Gastrocnemius medialis (tissue), 4 donors: ENCODE measurements at regions not wholly inside any gene's neighbourhood (a gene's known extent, or its start where the extent isn't known, plus 50 kb on each side); places are given as distances from the start of the nearest gene placed in this dataset.
A peak's percentile ranks its signal among the peaks of the same experiment; 100 is the strongest.

Experiments
- ATAC-seq, 2 donors: fragments of 150-250 bp; one replicate each; pipeline ENCODE4 v1.9.1; 2016
- DNase-seq, 2 donors: peaks; one replicate each; pipeline ENCODE4 v3.0.0-alpha.2; 2019
- H3K27ac ChIP-seq, 4 donors: fragments of 200-600 bp; sonication (generic); 1 replicate in 1 of 4; 2 replicates in 3 of 4; pipeline ENCODE4 v1.5.1; 2016 to 2018; ENCODE audit warnings: mild to moderate bottlenecking in 2 of 4, moderate library complexity in 1 of 4
- H3K27me3 ChIP-seq, 3 donors: fragments of 200-600 bp; sonication (generic) in 2 of 3; 1 replicate in 1 of 3; 2 replicates in 2 of 3; pipeline versions ENCODE4 v1.5.1 to v1.6.0; 2016 to 2019; ENCODE audit warnings: mild to moderate bottlenecking in 1 of 3, moderate library complexity in 1 of 3
- H3K36me3 ChIP-seq, 2 donors: fragments of 200-600 bp; sonication (generic) in 1 of 2; one replicate each; pipeline ENCODE4 v1.5.1; 2017 to 2018
- H3K4me1 ChIP-seq, 2 donors: fragments of 200-600 bp; sonication (generic) in 1 of 2; one replicate each; pipeline ENCODE4 v1.5.1; 2016 to 2017; ENCODE audit warnings: mild to moderate bottlenecking in 2 of 2
- H3K4me3 ChIP-seq, 4 donors: fragments of 200-600 bp; sonication (generic) in 3 of 4; 1 replicate in 1 of 4; 2 replicates in 3 of 4; pipeline ENCODE4 v1.5.1; 2016 to 2019; ENCODE audit warnings: mild to moderate bottlenecking in 2 of 4
- H3K9me3 ChIP-seq, 3 donors: fragments of 200-600 bp; sonication (generic) in 2 of 3; 1 replicate in 1 of 3; 2 replicates in 2 of 3; pipeline ENCODE4 v1.5.1; 2016 to 2019
- POLR2A ChIP-seq, 2 donors: fragments of 450-650 bp; IDR thresholded peaks; one replicate each; pipeline ENCODE4 v1.6.1; 2017; ENCODE audit warnings: antibody characterized with exemption in 2 of 2, mild to moderate bottlenecking in 2 of 2, moderate library complexity in 2 of 2
- in situ Hi-C, 4 donors: fragments of 200-750 bp; cut with MboI; loops; one replicate each; pipeline versions ENCODE4 v1.15.0 to v1.8.0; 2017; ENCODE audit warnings: low sequenced_read_pairs in 4 of 4
- intact Hi-C: fragments of 100-400 bp; cut with DNase I; formaldehyde crosslinking; loops from one replicate; pipeline ENCODE4 v1.15.1; 2023; ENCODE audit warnings: low total_unique reads
- TF ChIP-seq, protein P1 (sequence below), 5 experiments: fragments of 450-650 bp in 3 of 5; fragments of 200-600 bp in 2 of 5; sonication (generic) in 2 of 5; IDR thresholded peaks in 4 of 5; conservative IDR thresholded peaks in 1 of 5; 1 replicate in 4 of 5; 2 replicates in 1 of 5; pipeline ENCODE4 v1.5.1; 2016 to 2019; ENCODE audit warnings: antibody characterized with exemption in 5 of 5, mild to moderate bottlenecking in 3 of 5, moderate library complexity in 3 of 5

DNA sequence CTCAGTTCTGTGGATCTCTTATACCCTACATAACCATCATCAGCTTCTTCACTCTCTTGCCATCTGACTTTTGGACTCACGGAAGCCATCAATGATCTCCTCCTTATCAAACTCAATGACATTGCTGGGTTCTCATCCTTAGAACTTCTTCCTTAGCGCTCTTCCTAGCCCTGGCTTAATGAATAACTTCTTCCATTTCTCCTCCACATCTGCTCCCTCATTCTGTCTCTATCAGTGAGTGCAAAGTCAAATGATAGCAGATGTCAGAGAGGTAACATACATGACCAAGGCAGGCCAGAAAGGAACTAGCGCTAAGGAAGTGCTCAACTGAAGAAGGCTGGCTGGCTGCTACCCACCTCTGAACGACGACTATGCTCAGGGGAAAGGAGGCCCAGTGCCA, 449.8 kb downstream of the COG6 start:
- Histone ChIP-seq H3K36me3 (no peaks in the 10 kb centered on the region), H3K27me3 (no peaks in the 10 kb centered on the region), H3K27ac (no peak overlapping the region), H3K4me3 (no peak overlapping the region), H3K4me1 (no peaks in the 10 kb centered on the region), H3K9me3 (no peaks in the 10 kb centered on the region)
- intact Hi-C loops = no loop called here
- no peak for DNase-seq
- TF ChIP-seq, protein P1, sequence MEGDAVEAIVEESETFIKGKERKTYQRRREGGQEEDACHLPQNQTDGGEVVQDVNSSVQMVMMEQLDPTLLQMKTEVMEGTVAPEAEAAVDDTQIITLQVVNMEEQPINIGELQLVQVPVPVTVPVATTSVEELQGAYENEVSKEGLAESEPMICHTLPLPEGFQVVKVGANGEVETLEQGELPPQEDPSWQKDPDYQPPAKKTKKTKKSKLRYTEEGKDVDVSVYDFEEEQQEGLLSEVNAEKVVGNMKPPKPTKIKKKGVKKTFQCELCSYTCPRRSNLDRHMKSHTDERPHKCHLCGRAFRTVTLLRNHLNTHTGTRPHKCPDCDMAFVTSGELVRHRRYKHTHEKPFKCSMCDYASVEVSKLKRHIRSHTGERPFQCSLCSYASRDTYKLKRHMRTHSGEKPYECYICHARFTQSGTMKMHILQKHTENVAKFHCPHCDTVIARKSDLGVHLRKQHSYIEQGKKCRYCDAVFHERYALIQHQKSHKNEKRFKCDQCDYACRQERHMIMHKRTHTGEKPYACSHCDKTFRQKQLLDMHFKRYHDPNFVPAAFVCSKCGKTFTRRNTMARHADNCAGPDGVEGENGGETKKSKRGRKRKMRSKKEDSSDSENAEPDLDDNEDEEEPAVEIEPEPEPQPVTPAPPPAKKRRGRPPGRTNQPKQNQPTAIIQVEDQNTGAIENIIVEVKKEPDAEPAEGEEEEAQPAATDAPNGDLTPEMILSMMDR (IDR thresholded peaks at IDR 0.05 in 4 of 5, conservative IDR thresholded peaks at IDR 0.05 in 1 of 5) = no peak
- no peak for ATAC-seq
- in situ Hi-C loops = no loop called here

DNA sequence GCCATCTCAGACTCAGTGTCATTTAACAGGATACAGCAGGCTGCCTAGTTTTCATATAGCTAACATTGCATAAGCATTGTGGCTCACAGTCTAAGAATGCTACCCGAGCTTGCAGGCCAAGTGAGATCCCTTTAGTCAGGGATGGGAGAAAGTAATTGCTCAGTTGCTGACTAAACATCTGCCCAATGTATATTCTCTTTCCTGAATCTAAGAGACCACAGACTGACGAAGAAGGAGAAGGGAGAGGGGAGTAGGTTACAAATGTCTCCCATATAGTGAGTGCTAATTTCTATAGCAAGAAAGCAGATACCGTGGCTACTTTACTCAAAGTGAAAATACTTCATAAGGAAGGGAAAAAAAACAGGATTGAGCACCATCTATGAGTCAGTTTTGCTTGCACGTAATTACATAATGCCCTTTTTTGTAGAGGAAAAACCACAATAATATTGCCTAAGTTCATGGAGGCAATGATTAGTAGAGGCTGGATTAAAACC, 453.9 kb downstream of the COG6 start:
- in situ Hi-C loops = no loop called here
- peak in 1 of 2 donors; percentile 18 for DNase-seq

DNA sequence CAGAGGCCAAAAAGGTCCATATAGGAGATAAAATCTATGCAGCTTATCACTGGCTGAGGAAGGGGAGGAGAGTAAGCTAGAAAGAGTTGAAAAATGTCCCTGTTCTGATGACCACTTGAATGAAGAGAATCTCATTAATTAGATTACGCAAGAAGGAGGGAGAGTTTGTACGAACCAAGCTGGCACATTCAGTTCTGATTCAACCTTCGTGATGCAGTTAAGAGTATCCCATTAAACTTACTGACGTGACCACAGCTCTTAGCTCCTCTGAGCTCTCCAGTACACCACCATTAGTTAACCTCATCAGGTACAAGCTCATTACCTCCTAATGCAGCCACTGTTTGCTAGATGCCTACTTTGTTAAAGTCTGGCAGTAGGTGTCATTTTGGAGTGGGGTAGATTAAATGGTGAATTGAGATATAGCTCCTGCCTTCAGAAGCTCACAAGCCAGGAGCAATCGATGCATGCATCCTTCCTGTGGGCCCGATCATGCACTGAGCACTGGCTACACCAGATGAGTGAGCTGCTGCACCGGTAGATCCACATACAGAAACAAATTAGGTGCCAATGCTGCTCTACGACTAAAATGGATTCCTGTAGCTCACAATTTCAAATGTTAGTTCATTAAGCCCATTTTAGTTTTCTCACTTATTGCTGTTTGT, 458.3 kb downstream of the COG6 start:
- in situ Hi-C loops = no loop called here
- H3K4me1 ChIP-seq = peaks cover 10 to 18% of the 10 kb centered on the region in 2 donors
- H3K9me3 ChIP-seq = no peaks in the 10 kb centered on the region
- no peak for TF ChIP-seq POLR2A (IDR thresholded peaks at IDR 0.05)
- TF ChIP-seq, protein P1 (IDR thresholded peaks at IDR 0.05 in 4 of 5, conservative IDR thresholded peaks at IDR 0.05 in 1 of 5) = no peak
- no peak overlapping the region for H3K4me3 ChIP-seq
- DNase-seq = no peak
- peak; percentile 37 to 42 for ATAC-seq
- intact Hi-C loops = loop anchor here (5.0 kb wide), 1 partner anchor 119 kb away; no protein-coding TSS in a partner anchor
- no peaks in the 10 kb centered on the region for H3K27me3 ChIP-seq
- H3K27ac ChIP-seq = peak overlapping the region in 2 of 4 donors; percentile 26 to 40
- H3K36me3 ChIP-seq = no peaks in the 10 kb centered on the region

More for the DNA sequence above, 453.9 kb downstream of the COG6 start:
- Histone ChIP-seq H3K4me1 (peaks cover 0 to 5% of the 10 kb centered on the region in 2 donors), H3K27ac (peak overlapping the region in 1 of 4 donors; percentile 26), H3K27me3 (no peaks in the 10 kb centered on the region), H3K4me3 (no peak overlapping the region), H3K36me3 (no peaks in the 10 kb centered on the region), H3K9me3 (no peaks in the 10 kb centered on the region)
- intact Hi-C loops = no loop called here
- ATAC-seq = peak; percentile 78 to 79
- no peak for TF ChIP-seq POLR2A (IDR thresholded peaks at IDR 0.05)
- TF ChIP-seq, protein P1 (IDR thresholded peaks at IDR 0.05 in 4 of 5, conservative IDR thresholded peaks at IDR 0.05 in 1 of 5) = no peak

DNA sequence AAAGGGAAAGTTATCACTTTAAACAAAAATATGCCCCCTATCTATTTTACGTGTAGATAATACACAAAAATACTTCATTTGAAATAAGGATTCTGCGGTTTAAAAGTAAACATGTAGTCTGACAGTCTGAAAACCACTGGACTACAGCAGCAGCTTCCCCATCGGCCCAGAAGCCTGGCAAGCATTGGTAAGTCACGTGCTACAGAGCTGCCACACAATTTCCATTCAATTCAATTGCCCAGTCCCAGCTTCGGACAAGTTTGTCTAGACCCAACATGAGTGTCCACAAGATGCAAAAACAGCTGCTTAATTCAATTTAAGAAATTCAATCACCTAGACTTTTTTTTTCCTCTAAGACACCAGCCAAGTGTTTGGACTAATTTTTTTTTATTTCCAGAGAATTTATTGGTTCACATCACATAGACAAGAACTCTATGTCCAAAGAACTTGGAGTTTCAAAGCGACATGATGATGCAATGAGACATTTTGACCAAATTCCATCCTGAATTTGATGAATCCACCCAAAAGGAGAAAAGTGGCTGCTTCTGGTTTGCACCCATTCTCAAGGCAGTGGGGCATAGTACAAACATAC, 458.9 kb downstream of the COG6 start:
- no peaks in the 10 kb centered on the region for H3K27me3 ChIP-seq
- peak overlapping the region; percentile 27 to 64 (median 56) for H3K27ac ChIP-seq
- in situ Hi-C loops (no loop called here), intact Hi-C loops (loop anchor here (5.0 kb wide), 1 partner anchor 118 kb away; no protein-coding TSS in a partner anchor)
- ATAC-seq = peak; percentile 21 to 53
- peaks cover 10 to 18% of the 10 kb centered on the region in 2 donors for H3K4me1 ChIP-seq
- no peaks in the 10 kb centered on the region for H3K36me3 ChIP-seq
- no peak overlapping the region for H3K4me3 ChIP-seq
- TF ChIP-seq, protein P1 (IDR thresholded peaks at IDR 0.05 in 4 of 5, conservative IDR thresholded peaks at IDR 0.05 in 1 of 5) = no peak
- peak in 1 of 2 donors; percentile 10 for TF ChIP-seq POLR2A (IDR thresholded peaks at IDR 0.05)
- H3K9me3 ChIP-seq = no peaks in the 10 kb centered on the region
- DNase-seq = no peak
